ENCODE measurements at regions not wholly inside any gene's neighbourhood (a gene's known extent, or its start where the extent isn't known, plus 50 kb on each side); places are given as distances from the start of the nearest gene placed in this dataset.

- no peak for TF ChIP-seq CTCF (IDR thresholded peaks at IDR 0.05)
- TF ChIP-seq SIN3A (IDR thresholded peaks at IDR 0.05; ENCODE audit: borderline replicate concordance, insufficient read depth, low read depth, low read length), result no peak
- no peak for TF ChIP-seq POLR2AphosphoS5 (IDR thresholded peaks at IDR 0.05; ENCODE audit: low read depth, low read length)
These were observed 593.4 kb upstream of the TUSC1 start for GRCh38 chr9:26271495-26272122.
